ENCODE measurements at regions not wholly inside any gene's neighbourhood (a gene's known extent, or its start where the extent isn't known, plus 50 kb on each side); places are given as distances from the start of the nearest gene placed in this dataset.

GRCh38 chr1:29517251-29518086 lies 281.1 kb downstream of the PTPRU start:
- no peak overlapping the region for H3K27ac Mint-ChIP-seq
- no peaks in the 10 kb centered on the region for H3K4me1 Mint-ChIP-seq
- H3K27me3 Mint-ChIP-seq, result peaks cover 2% of the 10 kb centered on the region
- H3K4me3 Mint-ChIP-seq, result no peak overlapping the region
- no peaks in the 10 kb centered on the region for H3K36me3 Mint-ChIP-seq
- H3K9me3 Mint-ChIP-seq, result no peaks in the 10 kb centered on the region

- peaks cover 4% of the 10 kb centered on the region for H3K9me3 Mint-ChIP-seq
- H3K27ac Mint-ChIP-seq, result no peak overlapping the region
- H3K4me3 Mint-ChIP-seq, result no peak overlapping the region
- H3K4me1 Mint-ChIP-seq, result no peaks in the 10 kb centered on the region
- H3K36me3 Mint-ChIP-seq, result no peaks in the 10 kb centered on the region
- H3K27me3 Mint-ChIP-seq, result no peaks in the 10 kb centered on the region
Observed at GRCh38 chr1:29516063-29516820, 279.9 kb downstream of the PTPRU start.

DNA sequence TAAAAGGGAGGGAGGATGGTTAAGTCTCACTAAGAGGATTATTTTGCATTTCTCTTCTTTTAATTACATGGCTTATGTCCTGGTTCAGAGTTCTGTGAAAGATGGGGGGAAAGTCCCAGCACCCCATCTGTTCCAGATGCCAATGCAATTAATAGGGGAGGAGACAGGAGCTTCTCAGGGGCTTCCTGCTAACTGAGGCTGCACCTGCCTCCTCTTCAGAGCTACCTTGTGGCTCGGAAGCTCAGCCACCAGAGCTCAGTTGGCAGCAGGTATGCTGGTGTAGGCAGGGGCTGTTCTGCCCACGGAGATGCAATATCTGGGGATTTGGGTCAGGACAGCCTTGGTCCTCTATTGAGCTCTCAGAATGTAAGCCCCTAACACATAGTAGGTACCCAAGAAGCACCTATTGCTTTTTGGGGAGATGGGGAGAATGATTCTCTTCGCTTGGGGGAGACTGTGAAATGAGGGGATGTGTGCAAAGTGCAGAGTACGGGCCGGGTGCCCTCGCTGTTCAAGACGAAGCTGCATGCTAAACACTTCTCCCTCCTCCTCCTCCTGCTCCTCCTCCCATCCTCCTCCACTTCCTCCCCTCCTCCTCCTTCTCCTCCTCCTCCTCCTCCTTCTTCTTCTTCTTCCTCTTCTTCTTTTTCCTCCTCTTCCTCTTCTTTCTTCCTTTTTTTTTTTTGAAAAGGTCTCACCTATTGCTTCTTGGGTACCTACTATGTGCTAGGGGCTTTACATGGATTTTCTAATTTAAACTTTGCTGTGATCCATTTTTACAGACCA lies 279.0 kb downstream of the PTPRU start:
- Mint-ChIP-seq H3K36me3 (no peaks in the 10 kb centered on the region), H3K9me3 (peaks cover 4% of the 10 kb centered on the region), H3K27me3 (no peaks in the 10 kb centered on the region), H3K4me1 (no peaks in the 10 kb centered on the region), H3K4me3 (no peak overlapping the region), H3K27ac (no peak overlapping the region)

DNA sequence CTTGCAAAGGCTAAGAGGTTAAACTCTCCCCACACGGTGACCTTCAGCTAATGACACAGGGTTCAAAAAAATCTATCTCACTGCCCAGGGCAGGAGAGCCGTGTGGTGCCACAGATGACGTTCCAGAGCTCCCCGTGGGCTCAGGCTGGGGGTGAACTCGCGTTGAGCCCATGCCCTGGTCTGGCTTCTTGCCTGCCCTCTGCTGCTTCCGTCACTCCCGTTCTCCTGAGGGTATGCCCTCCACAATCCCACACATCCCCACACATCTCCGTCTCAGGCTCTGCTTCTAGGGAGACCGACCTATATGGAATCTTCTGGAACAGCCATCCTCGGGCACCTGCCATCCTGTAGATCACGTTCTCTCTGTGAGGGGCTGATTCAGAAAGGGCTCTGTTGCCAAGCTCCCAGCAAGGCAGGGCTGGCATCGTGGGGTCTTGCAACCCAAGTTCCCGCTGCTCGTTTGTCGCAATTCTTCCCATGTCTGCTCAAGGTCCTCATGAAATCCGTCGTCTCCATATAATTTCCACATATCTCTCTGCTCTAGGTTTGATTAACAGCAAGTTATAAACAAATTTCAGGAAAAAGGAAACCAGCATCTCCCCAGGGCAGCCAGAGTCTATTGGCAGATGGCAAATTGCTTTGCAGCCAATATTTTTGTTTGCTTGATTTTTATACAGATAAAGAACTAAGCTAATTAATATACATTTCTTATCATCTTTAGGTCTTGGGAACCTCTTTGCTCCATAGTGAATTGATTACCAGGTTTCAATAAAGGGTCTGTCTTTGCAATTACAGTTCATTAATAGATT lies 278.2 kb downstream of the PTPRU start:
- H3K27me3 Mint-ChIP-seq, result no peaks in the 10 kb centered on the region
- H3K27ac Mint-ChIP-seq, result no peak overlapping the region
- peaks cover 4% of the 10 kb centered on the region for H3K9me3 Mint-ChIP-seq
- no peak overlapping the region for H3K4me3 Mint-ChIP-seq
- no peaks in the 10 kb centered on the region for H3K36me3 Mint-ChIP-seq
- H3K4me1 Mint-ChIP-seq, result no peaks in the 10 kb centered on the region

- Mint-ChIP-seq H3K4me1 (no peaks in the 10 kb centered on the region), H3K36me3 (no peaks in the 10 kb centered on the region), H3K4me3 (no peak overlapping the region), H3K27ac (no peak overlapping the region), H3K27me3 (no peaks in the 10 kb centered on the region), H3K9me3 (peaks cover 4% of the 10 kb centered on the region)
Observed at GRCh38 chr1:29513357-29513756, 277.0 kb downstream of the PTPRU start.

GRCh38 chr1:29511436-29511835 lies 275.1 kb downstream of the PTPRU start:
- no peaks in the 10 kb centered on the region for H3K4me1 Mint-ChIP-seq
- H3K4me3 Mint-ChIP-seq, result no peak overlapping the region
- H3K36me3 Mint-ChIP-seq, result no peaks in the 10 kb centered on the region
- peaks cover 5% of the 10 kb centered on the region for H3K27me3 Mint-ChIP-seq
- H3K9me3 Mint-ChIP-seq, result peaks cover 4% of the 10 kb centered on the region
- no peak overlapping the region for H3K27ac Mint-ChIP-seq

DNA sequence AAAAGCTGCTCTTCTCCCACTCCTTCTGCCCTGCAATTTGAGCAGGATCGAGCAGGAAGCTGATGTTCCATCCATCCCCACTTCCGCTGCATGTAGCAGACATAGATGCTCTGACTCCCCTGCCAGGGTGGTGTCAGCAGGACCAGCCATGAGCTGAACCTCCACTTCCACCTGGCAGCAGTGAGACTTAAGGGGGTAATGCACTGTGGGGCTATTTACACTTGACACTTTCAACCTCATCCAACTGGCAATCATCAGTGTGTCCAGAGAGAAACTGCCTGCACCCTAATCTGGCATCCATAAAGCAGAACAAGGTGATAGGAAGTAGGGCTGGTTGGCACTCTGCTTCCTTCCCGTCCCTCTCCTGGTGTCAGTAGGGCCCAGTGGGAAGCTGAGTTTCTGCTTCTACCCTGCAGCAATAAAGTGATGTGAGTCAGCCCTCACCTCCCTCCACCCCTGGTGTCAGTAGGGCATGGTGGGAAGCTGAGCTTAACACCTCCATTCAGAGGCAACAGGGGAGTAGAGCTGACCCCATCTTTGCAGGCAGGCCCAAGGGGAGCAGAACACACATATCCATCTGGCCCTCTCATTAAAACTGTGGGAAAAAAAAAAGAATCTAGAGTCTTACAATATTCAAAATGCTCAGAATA lies 272.3 kb downstream of the PTPRU start:
- Mint-ChIP-seq H3K27me3 (peaks cover 9% of the 10 kb centered on the region), H3K9me3 (peaks cover 4% of the 10 kb centered on the region), H3K27ac (no peak overlapping the region), H3K4me3 (no peak overlapping the region), H3K4me1 (no peaks in the 10 kb centered on the region), H3K36me3 (no peaks in the 10 kb centered on the region)

DNA sequence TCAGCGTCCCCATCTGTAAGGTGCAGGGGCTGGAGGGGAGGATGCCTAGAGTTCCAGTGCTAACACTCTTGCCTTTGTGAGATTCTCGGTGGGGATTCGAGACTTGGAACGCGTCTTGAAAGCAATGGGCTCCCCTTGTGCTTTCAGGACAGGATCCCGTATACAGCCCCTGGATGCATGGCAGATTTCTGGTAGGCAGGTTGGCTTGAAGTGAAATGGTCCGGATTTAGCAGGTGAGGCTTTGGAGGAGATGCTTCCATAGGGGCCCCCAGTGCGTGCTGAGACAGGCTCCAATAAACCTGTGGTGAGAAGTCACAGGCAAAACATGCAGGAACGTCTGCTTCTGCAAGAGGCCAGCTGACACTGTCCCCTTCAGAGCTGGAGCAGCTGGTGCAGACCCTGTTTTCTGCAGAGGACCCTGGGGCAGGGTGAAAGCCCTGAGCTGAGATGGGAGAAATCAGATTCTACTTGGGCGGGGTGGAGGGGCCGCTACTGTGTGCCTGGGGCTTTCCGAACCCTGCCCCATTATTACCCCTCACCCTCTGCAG lies 270.4 kb downstream of the PTPRU start:
- peaks cover 3% of the 10 kb centered on the region for H3K9me3 Mint-ChIP-seq
- H3K4me1 Mint-ChIP-seq, result no peaks in the 10 kb centered on the region
- H3K4me3 Mint-ChIP-seq, result no peak overlapping the region
- H3K36me3 Mint-ChIP-seq, result no peaks in the 10 kb centered on the region
- H3K27me3 Mint-ChIP-seq, result peaks cover 12% of the 10 kb centered on the region
- no peak overlapping the region for H3K27ac Mint-ChIP-seq

DNA sequence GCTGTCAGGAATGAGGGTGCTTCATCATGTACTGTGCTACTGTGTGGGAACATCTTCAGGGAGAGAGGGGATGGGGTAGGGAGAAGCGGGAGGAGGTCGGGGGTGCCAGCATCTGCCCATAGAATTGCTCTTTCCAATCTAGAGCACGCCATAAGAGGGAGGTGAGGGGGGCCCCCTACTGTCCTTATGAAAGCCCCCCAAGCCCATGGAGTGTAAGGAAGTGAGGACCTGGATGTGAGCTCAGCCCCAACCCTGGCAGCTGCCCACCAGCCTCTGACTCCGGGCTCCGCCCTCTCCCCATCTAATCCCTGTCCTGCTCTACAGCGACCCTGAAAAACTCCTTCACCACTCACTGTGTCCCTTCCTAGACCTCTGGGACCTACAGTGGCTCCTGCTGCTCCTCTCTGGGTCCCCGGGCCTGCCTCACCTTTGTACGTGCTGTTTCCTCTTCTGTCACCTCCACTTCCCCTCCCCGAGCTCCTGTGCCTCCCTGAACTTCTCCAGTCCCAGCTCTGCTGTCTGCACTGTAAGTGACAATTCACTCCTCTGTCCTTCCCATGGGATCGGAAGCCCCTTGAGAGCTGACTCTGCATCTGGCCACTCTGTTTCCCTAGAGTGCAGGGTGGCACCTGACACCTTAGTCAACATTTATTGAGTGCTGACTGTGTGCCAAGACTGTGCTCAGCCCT lies 269.4 kb downstream of the PTPRU start:
- H3K4me3 Mint-ChIP-seq, result no peak overlapping the region
- H3K4me1 Mint-ChIP-seq, result no peaks in the 10 kb centered on the region
- no peaks in the 10 kb centered on the region for H3K9me3 Mint-ChIP-seq
- H3K27ac Mint-ChIP-seq, result no peak overlapping the region
- H3K36me3 Mint-ChIP-seq, result no peaks in the 10 kb centered on the region
- H3K27me3 Mint-ChIP-seq, result peaks cover 15% of the 10 kb centered on the region

- H3K4me1 Mint-ChIP-seq, result no peaks in the 10 kb centered on the region
- H3K27ac Mint-ChIP-seq, result no peak overlapping the region
- H3K27me3 Mint-ChIP-seq, result peaks cover 15% of the 10 kb centered on the region
- H3K36me3 Mint-ChIP-seq, result no peaks in the 10 kb centered on the region
- no peak overlapping the region for H3K4me3 Mint-ChIP-seq
- no peaks in the 10 kb centered on the region for H3K9me3 Mint-ChIP-seq
Observed at GRCh38 chr1:29504709-29505410, 268.5 kb downstream of the PTPRU start.

DNA sequence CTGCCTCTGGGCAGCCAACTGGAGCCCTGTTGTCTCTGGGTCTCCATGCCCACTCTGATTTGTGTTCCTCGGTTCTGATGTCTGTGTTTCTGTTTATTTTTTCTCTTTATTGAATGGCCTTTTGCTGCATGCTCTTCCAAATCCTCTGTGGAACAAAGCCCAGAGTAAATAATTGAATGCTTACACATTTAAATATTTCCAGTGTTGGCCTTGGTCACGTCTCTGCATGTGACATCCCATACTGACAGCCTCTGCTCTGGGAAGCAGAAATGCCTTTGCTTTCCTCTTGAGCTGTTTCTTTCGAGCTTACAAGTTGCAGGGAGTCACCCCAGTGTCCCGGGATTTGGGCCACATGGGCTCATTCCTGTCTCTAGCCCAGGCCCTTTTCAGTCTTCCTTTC lies 267.9 kb downstream of the PTPRU start:
- H3K27ac Mint-ChIP-seq, result no peak overlapping the region
- H3K27me3 Mint-ChIP-seq, result peaks cover 18% of the 10 kb centered on the region
- no peaks in the 10 kb centered on the region for H3K4me1 Mint-ChIP-seq
- H3K36me3 Mint-ChIP-seq, result no peaks in the 10 kb centered on the region
- no peaks in the 10 kb centered on the region for H3K9me3 Mint-ChIP-seq
- no peak overlapping the region for H3K4me3 Mint-ChIP-seq

- Mint-ChIP-seq H3K27ac (no peak overlapping the region), H3K27me3 (peaks cover 26% of the 10 kb centered on the region), H3K36me3 (no peaks in the 10 kb centered on the region), H3K9me3 (no peaks in the 10 kb centered on the region), H3K4me1 (no peaks in the 10 kb centered on the region), H3K4me3 (no peak overlapping the region)
Observed at GRCh38 chr1:29502911-29503840, 266.9 kb downstream of the PTPRU start.
